ENCODE measurements at regions not wholly inside any gene's neighbourhood (a gene's known extent, or its start where the extent isn't known, plus 50 kb on each side); places are given as distances from the start of the nearest gene placed in this dataset.
A peak's percentile ranks its signal among the peaks of the same experiment; 100 is the strongest.

- Mint-ChIP-seq H3K27ac (no peak overlapping the region), H3K9me3 (no peaks in the 10 kb centered on the region), H3K4me1 (ENCODE audit: low read depth) (no peaks in the 10 kb centered on the region), H3K27me3 (ENCODE audit: insufficient read depth) (no peaks in the 10 kb centered on the region; the same call in 1 of the 2 replicates), H3K36me3 (ENCODE audit: low read depth) (no peaks in the 10 kb centered on the region), H3K4me3 (no peak overlapping the region)
- TF ChIP-seq CTCF (IDR thresholded peaks at IDR 0.05), result no peak
- DNase-seq, result no peak
Measured at GRCh38 chr11:23257556-23257955, 397.3 kb upstream of the CCDC179 start.

GRCh38 chr11:23263466-23263865 lies 403.2 kb upstream of the CCDC179 start:
- no peaks in the 10 kb centered on the region for H3K4me1 Mint-ChIP-seq (ENCODE audit: low read depth)
- TF ChIP-seq CTCF (IDR thresholded peaks at IDR 0.05), result no peak

GRCh38 chr11:23272095-23272494 lies 411.8 kb upstream of the CCDC179 start:
- Mint-ChIP-seq H3K9me3 (no peaks in the 10 kb centered on the region), H3K27ac (no peak overlapping the region), H3K4me3 (no peak overlapping the region), H3K27me3 (ENCODE audit: insufficient read depth) (no peaks in the 10 kb centered on the region; the same call in 1 of the 2 replicates), H3K4me1 (ENCODE audit: low read depth) (0 out of 2 replicates have a peak, but pooled peaks cover under 1% of the 10 kb centered on the region), H3K36me3 (ENCODE audit: low read depth) (no peaks in the 10 kb centered on the region)
- no peak for TF ChIP-seq CTCF (IDR thresholded peaks at IDR 0.05)
- DNase-seq, result no peak

More at GRCh38 chr11:23263466-23263865, 403.2 kb upstream of the CCDC179 start:
- no peak overlapping the region for H3K27ac Mint-ChIP-seq
- H3K4me3 Mint-ChIP-seq, result no peak overlapping the region
- H3K36me3 Mint-ChIP-seq (ENCODE audit: low read depth), result no peaks in the 10 kb centered on the region
- H3K27me3 Mint-ChIP-seq (ENCODE audit: insufficient read depth), result no peaks in the 10 kb centered on the region; the same call in 1 of the 2 replicates
- no peak for DNase-seq
- no peaks in the 10 kb centered on the region for H3K9me3 Mint-ChIP-seq

DNA sequence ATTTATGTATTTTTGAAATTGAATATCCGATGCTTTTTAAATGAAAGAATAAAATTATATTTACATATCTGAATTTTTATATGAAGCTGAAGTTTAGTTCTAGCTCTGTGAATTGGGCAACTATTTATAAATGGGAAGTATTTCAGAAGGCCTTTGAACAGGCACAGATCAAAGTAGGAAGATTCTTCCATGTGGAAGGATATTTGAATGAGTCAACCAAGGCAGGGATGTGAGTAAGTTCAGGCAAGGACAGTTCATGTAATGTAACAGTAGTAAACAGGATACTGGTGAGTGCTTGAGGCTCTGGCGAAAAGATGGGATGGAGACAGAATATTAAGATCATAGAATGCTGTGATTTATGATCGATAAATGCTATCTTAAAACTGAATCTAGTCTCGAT lies 417.8 kb upstream of the CCDC179 start:
- Mint-ChIP-seq H3K27ac (peak overlapping the region; percentile 15; the same call in 1 of the 2 replicates), H3K36me3 (ENCODE audit: low read depth) (0 out of 2 replicates have a peak, but pooled peaks cover 3% of the 10 kb centered on the region), H3K9me3 (no peaks in the 10 kb centered on the region), H3K4me1 (ENCODE audit: low read depth) (peaks cover 33% of the 10 kb centered on the region), H3K27me3 (ENCODE audit: insufficient read depth) (no peaks in the 10 kb centered on the region; the same call in 1 of the 2 replicates), H3K4me3 (no peak overlapping the region; the same call in 1 of the 2 replicates)
- TF ChIP-seq CTCF (IDR thresholded peaks at IDR 0.05), result no peak
- peak; percentile 57 for DNase-seq

GRCh38 chr11:23280088-23280487 lies 419.8 kb upstream of the CCDC179 start:
- H3K9me3 Mint-ChIP-seq, result no peaks in the 10 kb centered on the region
- no peak for TF ChIP-seq CTCF (IDR thresholded peaks at IDR 0.05)
- H3K36me3 Mint-ChIP-seq (ENCODE audit: low read depth), result 0 out of 2 replicates have a peak, but pooled peaks cover 3% of the 10 kb centered on the region
- no peak overlapping the region for H3K4me3 Mint-ChIP-seq
- peak; percentile 57 for DNase-seq
- H3K4me1 Mint-ChIP-seq (ENCODE audit: low read depth), result peaks cover 50% of the 10 kb centered on the region
- peak overlapping the region; percentile 38; the same call in 1 of the 2 replicates for H3K27ac Mint-ChIP-seq
- H3K27me3 Mint-ChIP-seq (ENCODE audit: insufficient read depth), result no peaks in the 10 kb centered on the region; the same call in 1 of the 2 replicates

Data from HFFc6 (cell line).